Rectal smooth muscle tissue (tissue), 1 donor: ENCODE measurements at regions not wholly inside any gene's neighbourhood (a gene's known extent, or its start where the extent isn't known, plus 50 kb on each side); places are given as distances from the start of the nearest gene placed in this dataset.
A peak's percentile ranks its signal among the peaks of the same experiment; 100 is the strongest.

Experiments
- H3K27ac ChIP-seq: one replicate; pipeline ENCODE4 v1.7.0; 2013; ENCODE audit warnings: low read depth, low read length, inconsistent platforms
- H3K27me3 ChIP-seq: one replicate; pipeline ENCODE4 v1.7.0; 2013; ENCODE audit warnings: low read length; ENCODE audit not compliant: control insufficient read depth, insufficient read depth
- H3K36me3 ChIP-seq: one replicate; pipeline ENCODE4 v1.7.0; 2013; ENCODE audit warnings: low read length; ENCODE audit not compliant: control insufficient read depth, insufficient read depth
- H3K4me1 ChIP-seq: one replicate; pipeline ENCODE4 v1.7.0; 2013; ENCODE audit warnings: low read length; ENCODE audit not compliant: control insufficient read depth, insufficient read depth
- H3K4me3 ChIP-seq: one replicate; pipeline ENCODE4 v1.7.0; 2013; ENCODE audit warnings: low read length
- H3K9ac ChIP-seq: one replicate; pipeline ENCODE4 v1.7.0; 2013; ENCODE audit warnings: low read length

GRCh38 chr2:55111570-55112228, 61.4 kb upstream of the RTN4 start:
- Histone ChIP-seq H3K27ac (peak overlapping the region; percentile 97), H3K4me1 (peaks cover 56% of the 10 kb centered on the region), H3K9ac (no peak overlapping the region), H3K27me3 (no peaks in the 10 kb centered on the region), H3K4me3 (peak overlapping the region; percentile 27), H3K36me3 (no peaks in the 10 kb centered on the region)

DNA sequence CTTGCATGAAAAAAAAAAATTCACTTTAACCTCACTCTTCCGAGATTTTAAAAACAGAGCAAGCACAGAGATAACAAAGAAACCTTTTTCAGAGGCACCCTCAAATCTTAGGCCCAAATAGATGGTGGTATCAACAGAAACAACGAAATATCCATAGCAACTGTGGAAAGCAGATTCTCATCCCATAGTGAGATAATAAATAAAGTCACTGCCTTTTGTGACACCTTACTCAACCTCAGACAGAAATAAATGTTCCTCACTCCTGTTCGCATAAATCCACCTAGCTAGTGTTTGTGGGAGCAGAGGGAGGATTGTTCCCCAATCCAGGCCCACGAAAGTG, 60.9 kb upstream of the RTN4 start:
- H3K27ac ChIP-seq, result peak overlapping the region; percentile 97
- H3K27me3 ChIP-seq, result no peaks in the 10 kb centered on the region
- H3K4me3 ChIP-seq, result no peak overlapping the region
- H3K9ac ChIP-seq, result no peak overlapping the region
- H3K4me1 ChIP-seq, result peaks cover 56% of the 10 kb centered on the region
- no peaks in the 10 kb centered on the region for H3K36me3 ChIP-seq

DNA sequence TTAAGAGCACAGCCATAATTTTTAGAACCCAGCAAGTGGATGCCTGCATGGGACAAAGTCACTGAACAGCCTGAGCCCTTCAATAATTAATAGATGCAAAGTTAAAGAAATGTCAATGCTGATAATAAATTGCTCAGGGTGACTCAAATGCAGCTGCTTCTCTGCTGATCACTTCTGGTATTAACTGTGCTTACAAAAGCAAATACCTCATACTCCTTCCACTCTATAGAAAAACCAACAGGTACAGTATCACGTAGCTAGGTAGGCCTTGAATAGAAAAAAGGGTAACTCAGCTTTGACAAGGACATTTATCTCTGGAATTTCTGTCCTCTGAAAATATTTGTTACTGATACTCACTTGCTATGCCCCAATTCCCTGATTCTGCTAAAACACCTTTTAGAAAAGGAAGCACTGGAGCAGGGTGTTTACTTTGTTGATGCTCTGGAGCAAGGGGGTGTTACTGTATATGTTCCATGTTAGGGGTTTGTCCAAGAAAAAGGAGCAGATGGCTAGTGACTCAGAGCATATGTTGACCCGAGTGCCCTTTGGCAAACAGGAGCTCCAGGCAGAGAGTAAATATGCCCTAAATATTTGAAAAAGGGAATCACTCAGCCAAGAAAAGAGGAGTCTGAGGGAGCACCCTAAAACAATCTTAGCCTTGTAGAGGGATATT, 59.1 kb upstream of the RTN4 start:
- Histone ChIP-seq H3K4me3 (no peak overlapping the region), H3K9ac (no peak overlapping the region), H3K27ac (peak overlapping the region; percentile 52), H3K4me1 (peaks cover 56% of the 10 kb centered on the region), H3K36me3 (no peaks in the 10 kb centered on the region), H3K27me3 (no peaks in the 10 kb centered on the region)

GRCh38 chr2:55108456-55109160, 58.4 kb upstream of the RTN4 start:
- Histone ChIP-seq H3K4me3 (no peak overlapping the region), H3K4me1 (peaks cover 53% of the 10 kb centered on the region), H3K9ac (no peak overlapping the region), H3K36me3 (no peaks in the 10 kb centered on the region), H3K27me3 (no peaks in the 10 kb centered on the region), H3K27ac (peak overlapping the region; percentile 72)

DNA sequence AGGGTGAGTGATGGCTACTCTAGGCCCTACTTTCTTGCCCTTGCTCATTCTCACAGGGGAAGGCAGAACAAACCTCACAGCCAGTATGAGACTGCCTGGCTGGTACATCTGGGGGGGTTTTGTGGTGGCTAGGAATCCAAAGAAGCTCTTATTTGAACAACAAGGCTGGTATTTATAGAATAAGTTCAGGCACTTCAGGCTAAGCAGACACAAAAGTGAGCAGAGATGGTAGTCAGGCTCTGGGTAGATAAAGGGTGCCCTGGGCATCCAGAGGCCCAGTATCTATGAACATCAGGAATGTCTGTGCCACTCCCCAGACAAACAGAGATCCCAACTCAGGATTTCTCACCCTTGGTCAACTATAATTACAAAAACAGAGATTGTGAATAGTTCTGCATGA, 57.2 kb upstream of the RTN4 start:
- H3K9ac ChIP-seq, result no peak overlapping the region
- H3K4me3 ChIP-seq, result no peak overlapping the region
- H3K4me1 ChIP-seq, result peaks cover 45% of the 10 kb centered on the region
- H3K27ac ChIP-seq, result peak overlapping the region; percentile 72
- H3K27me3 ChIP-seq, result no peaks in the 10 kb centered on the region
- H3K36me3 ChIP-seq, result no peaks in the 10 kb centered on the region

DNA sequence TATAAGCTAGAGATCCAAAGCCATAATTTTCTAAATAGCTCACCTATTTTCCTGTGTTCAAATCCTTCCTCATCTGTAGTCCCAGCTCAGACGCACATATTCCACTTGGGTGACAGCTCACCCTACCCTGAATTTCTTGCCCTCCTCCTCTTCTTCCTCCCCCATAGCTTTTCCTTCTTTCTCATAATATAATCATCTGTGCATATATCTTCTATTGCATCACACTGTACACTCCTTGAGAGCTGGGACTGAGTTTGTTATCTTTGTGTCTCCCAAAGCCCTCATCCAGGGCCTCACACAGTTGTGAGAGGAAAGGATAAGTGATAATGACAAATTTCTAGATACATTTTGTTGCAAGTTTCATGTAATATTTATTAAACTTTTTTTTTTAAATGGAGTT, 55.9 kb upstream of the RTN4 start:
- Histone ChIP-seq H3K9ac (no peak overlapping the region), H3K27ac (no peak overlapping the region), H3K4me1 (peaks cover 41% of the 10 kb centered on the region), H3K4me3 (no peak overlapping the region), H3K36me3 (no peaks in the 10 kb centered on the region), H3K27me3 (no peaks in the 10 kb centered on the region)

- H3K36me3 ChIP-seq, result no peaks in the 10 kb centered on the region
- H3K27me3 ChIP-seq, result no peaks in the 10 kb centered on the region
- no peak overlapping the region for H3K4me3 ChIP-seq
- H3K27ac ChIP-seq, result no peak overlapping the region
- no peak overlapping the region for H3K9ac ChIP-seq
- peaks cover 40% of the 10 kb centered on the region for H3K4me1 ChIP-seq
These were observed 55.2 kb upstream of the RTN4 start for GRCh38 chr2:55105456-55105855.

- Histone ChIP-seq H3K27ac (no peak overlapping the region), H3K27me3 (no peaks in the 10 kb centered on the region), H3K4me1 (peaks cover 31% of the 10 kb centered on the region), H3K36me3 (no peaks in the 10 kb centered on the region), H3K9ac (no peak overlapping the region), H3K4me3 (no peak overlapping the region)
These were observed 52.8 kb upstream of the RTN4 start for GRCh38 chr2:55103046-55103445.

GRCh38 chr2:55102056-55102812, 52.0 kb upstream of the RTN4 start:
- Histone ChIP-seq H3K36me3 (no peaks in the 10 kb centered on the region), H3K4me1 (peaks cover 26% of the 10 kb centered on the region), H3K27me3 (no peaks in the 10 kb centered on the region), H3K9ac (no peak overlapping the region), H3K4me3 (no peak overlapping the region), H3K27ac (peak overlapping the region; percentile 72)

GRCh38 chr2:55101466-55101865, 51.2 kb upstream of the RTN4 start:
- Histone ChIP-seq H3K36me3 (no peaks in the 10 kb centered on the region), H3K27ac (no peak overlapping the region), H3K4me1 (peaks cover 28% of the 10 kb centered on the region), H3K4me3 (no peak overlapping the region), H3K9ac (no peak overlapping the region), H3K27me3 (no peaks in the 10 kb centered on the region)

GRCh38 chr2:55099878-55100820, 49.9 kb upstream of the RTN4 start:
- Histone ChIP-seq H3K4me1 (peaks cover 30% of the 10 kb centered on the region), H3K27me3 (no peaks in the 10 kb centered on the region), H3K36me3 (no peaks in the 10 kb centered on the region), H3K9ac (no peak overlapping the region), H3K27ac (peak overlapping the region; percentile 69), H3K4me3 (no peak overlapping the region)
